Fibroblast of pulmonary artery (primary cell): ENCODE measurements at regions not wholly inside any gene's neighbourhood (a gene's known extent, or its start where the extent isn't known, plus 50 kb on each side); places are given as distances from the start of the nearest gene placed in this dataset.
A peak's percentile ranks its signal among the peaks of the same experiment; 100 is the strongest.

Experiments used
- DNase-seq: peaks from one replicate; pipeline ENCODE4 v3.0.0-alpha.2; 2010; ENCODE audit warnings: low read depth
- H3K4me3 ChIP-seq: replicated peaks from 2 replicates; pipeline ENCODE4 v1.5.1; 2011; ENCODE audit warnings: low read depth, mild to moderate bottlenecking, control low read depth, low read length, moderate library complexity
- TF ChIP-seq, protein P1 (sequence below): IDR thresholded peaks from 2 replicates; pipeline ENCODE4 v1.5.1; 2011; ENCODE audit warnings: mild to moderate bottlenecking, control low read depth, low read length, inconsistent platforms; ENCODE audit errors: missing control alignments

DNA sequence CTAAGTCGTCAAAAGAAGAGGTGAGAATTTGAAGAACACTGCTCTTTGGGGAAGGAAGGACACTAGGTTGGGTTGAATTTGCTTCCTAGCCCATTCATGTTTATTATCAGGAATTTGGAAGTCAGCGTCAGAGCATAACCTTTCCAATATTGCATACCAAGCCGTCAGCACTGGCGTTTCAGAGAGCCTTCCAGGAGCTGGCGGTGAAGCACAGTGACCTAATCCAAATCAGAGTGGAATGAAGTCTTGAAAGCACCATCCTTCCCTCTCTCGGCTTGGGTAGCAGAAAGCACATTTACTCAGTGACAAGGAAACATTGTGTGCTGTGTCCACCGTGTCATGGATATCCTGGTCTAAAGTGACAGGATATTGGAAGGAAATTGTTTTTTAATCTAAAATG is 240.3 kb upstream of the PELI2 start:
- H3K4me3 ChIP-seq: no peak overlapping the region
- DNase-seq: peak; percentile 67
- TF ChIP-seq, protein P1, sequence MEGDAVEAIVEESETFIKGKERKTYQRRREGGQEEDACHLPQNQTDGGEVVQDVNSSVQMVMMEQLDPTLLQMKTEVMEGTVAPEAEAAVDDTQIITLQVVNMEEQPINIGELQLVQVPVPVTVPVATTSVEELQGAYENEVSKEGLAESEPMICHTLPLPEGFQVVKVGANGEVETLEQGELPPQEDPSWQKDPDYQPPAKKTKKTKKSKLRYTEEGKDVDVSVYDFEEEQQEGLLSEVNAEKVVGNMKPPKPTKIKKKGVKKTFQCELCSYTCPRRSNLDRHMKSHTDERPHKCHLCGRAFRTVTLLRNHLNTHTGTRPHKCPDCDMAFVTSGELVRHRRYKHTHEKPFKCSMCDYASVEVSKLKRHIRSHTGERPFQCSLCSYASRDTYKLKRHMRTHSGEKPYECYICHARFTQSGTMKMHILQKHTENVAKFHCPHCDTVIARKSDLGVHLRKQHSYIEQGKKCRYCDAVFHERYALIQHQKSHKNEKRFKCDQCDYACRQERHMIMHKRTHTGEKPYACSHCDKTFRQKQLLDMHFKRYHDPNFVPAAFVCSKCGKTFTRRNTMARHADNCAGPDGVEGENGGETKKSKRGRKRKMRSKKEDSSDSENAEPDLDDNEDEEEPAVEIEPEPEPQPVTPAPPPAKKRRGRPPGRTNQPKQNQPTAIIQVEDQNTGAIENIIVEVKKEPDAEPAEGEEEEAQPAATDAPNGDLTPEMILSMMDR: no peak

- TF ChIP-seq, protein P1: no peak
- no peak overlapping the region for H3K4me3 ChIP-seq
- no peak for DNase-seq
Measured at GRCh38 chr14:55881577-55882241, 236.5 kb upstream of the PELI2 start.

DNA sequence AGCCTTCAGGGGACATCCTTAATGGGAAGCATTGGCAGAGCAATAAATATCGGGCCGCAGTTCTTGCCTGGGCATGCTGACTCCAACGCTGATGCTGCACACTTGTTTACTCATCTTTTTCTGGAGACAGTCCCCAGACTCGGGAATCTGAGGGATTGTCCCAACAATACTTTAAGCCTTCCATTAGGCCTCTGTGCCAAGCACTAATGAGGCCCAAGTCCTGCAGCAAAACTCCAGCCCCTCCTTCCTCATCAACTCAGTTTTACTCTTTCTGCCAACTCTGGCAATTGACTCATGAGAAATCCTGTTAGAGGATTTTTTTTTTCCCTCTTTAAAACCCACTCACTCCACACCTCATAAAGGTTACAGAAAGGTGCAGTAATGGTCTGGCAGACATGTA is 233.4 kb upstream of the PELI2 start:
- TF ChIP-seq, protein P1: no peak
- DNase-seq: no peak
- no peak overlapping the region for H3K4me3 ChIP-seq

DNA sequence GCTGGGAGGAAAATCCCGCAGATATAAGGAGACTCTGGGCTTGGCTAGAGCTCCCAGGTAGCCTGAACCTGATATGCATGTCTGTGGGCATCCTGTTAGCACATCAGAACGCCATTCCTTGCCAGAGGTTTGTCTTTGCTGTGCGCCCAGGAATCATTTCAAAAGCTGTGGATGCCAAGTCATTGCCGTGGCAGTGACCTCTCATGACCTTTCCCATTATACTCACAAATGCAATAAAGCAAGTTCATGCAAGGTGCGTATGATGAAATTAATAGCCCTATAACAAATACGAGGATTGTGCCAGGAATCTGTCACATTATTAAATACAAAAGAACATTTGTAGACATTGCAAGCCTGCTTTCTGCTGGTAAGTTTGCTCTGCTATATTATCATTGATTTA is 229.1 kb upstream of the PELI2 start:
- TF ChIP-seq, protein P1: no peak
- no peak overlapping the region for H3K4me3 ChIP-seq
- DNase-seq: no peak

GRCh38 chr14:55891692-55892091 is 226.5 kb upstream of the PELI2 start:
- H3K4me3 ChIP-seq: no peak overlapping the region
- TF ChIP-seq, protein P1: no peak
- no peak for DNase-seq

GRCh38 chr14:55892906-55893305 is 225.3 kb upstream of the PELI2 start:
- DNase-seq: no peak
- TF ChIP-seq, protein P1: no peak
- no peak overlapping the region for H3K4me3 ChIP-seq

GRCh38 chr14:55893705-55894104 is 224.5 kb upstream of the PELI2 start:
- TF ChIP-seq, protein P1: no peak
- DNase-seq: no peak
- no peak overlapping the region for H3K4me3 ChIP-seq
